ENCODE measurements at regions not wholly inside any gene's neighbourhood (a gene's known extent, or its start where the extent isn't known, plus 50 kb on each side); places are given as distances from the start of the nearest gene placed in this dataset.

GRCh38 chr11:112394304-112394703 lies 133.6 kb upstream of the PLET1 start:
- Histone ChIP-seq H3K27me3 (no peaks in the 10 kb centered on the region), H3K4me1 (peaks cover 0 to 4% (median 0%) of the 10 kb centered on the region in 3 donors), H3K4me3 (no peak overlapping the region), H3K27ac (no peak overlapping the region), H3K9me3 (no peaks in the 10 kb centered on the region), H3K36me3 (no peaks in the 10 kb centered on the region)
- intact Hi-C loops (cut with DNase I) = no loop called here
- no peak for TF ChIP-seq POLR2A (IDR thresholded peaks at IDR 0.05)
- no peak for TF ChIP-seq CTCF (IDR thresholded peaks at IDR 0.05)
- 25 to 61% methylated on average over 3 of the region's 3 CpGs for WGBS, 2 donors
- DNase-seq = no peak

- no peak overlapping the region for H3K27ac ChIP-seq
- WGBS, 2 donors = 68 to 83% methylated on average over 2 of the region's 2 CpGs
- H3K36me3 ChIP-seq = no peaks in the 10 kb centered on the region
- TF ChIP-seq POLR2A (IDR thresholded peaks at IDR 0.05) (no peak), CTCF (IDR thresholded peaks at IDR 0.05) (no peak)
- peaks cover 0 to 10% (median 9%) of the 10 kb centered on the region in 3 donors for H3K4me1 ChIP-seq
- intact Hi-C loops (cut with DNase I) = no loop called here
- DNase-seq = no peak
- no peaks in the 10 kb centered on the region for H3K9me3 ChIP-seq
- H3K4me3 ChIP-seq = no peak overlapping the region
- H3K27me3 ChIP-seq = peaks cover 0 to 7% (median 0%) of the 10 kb centered on the region in 4 donors
Measured at GRCh38 chr11:112396076-112396475, 135.4 kb upstream of the PLET1 start.

- DNase-seq = no peak
- intact Hi-C loops (cut with DNase I) = no loop called here
- Histone ChIP-seq H3K36me3 (no peaks in the 10 kb centered on the region), H3K27ac (no peak overlapping the region), H3K9me3 (no peaks in the 10 kb centered on the region), H3K4me1 (peaks cover 0 to 10% (median 10%) of the 10 kb centered on the region in 3 donors), H3K4me3 (no peak overlapping the region), H3K27me3 (peaks cover 0 to 7% (median 0%) of the 10 kb centered on the region in 4 donors)
- TF ChIP-seq POLR2A (IDR thresholded peaks at IDR 0.05) = no peak
- no peak for TF ChIP-seq CTCF (IDR thresholded peaks at IDR 0.05)
- WGBS, 2 donors = 87 to 91% methylated on average over 9 of the region's 9 CpGs
Measured at GRCh38 chr11:112398798-112399478, 138.3 kb upstream of the PLET1 start.

GRCh38 chr11:112400476-112401014 lies 139.9 kb upstream of the PLET1 start:
- intact Hi-C loops (cut with DNase I) = no loop called here
- no peak overlapping the region for H3K27ac ChIP-seq

More at GRCh38 chr11:112400476-112401014, 139.9 kb upstream of the PLET1 start:
- H3K36me3 ChIP-seq = no peaks in the 10 kb centered on the region
- TF ChIP-seq POLR2A (IDR thresholded peaks at IDR 0.05) = no peak
- TF ChIP-seq CTCF (IDR thresholded peaks at IDR 0.05) = no peak
- 36 to 54% methylated on average over 5 to 6 of the region's 7 CpGs for WGBS, 2 donors
- H3K9me3 ChIP-seq = no peaks in the 10 kb centered on the region
- DNase-seq = no peak
- peaks cover 0 to 7% (median 0%) of the 10 kb centered on the region in 4 donors for H3K27me3 ChIP-seq
- no peak overlapping the region for H3K4me3 ChIP-seq
- peaks cover 0 to 10% (median 7%) of the 10 kb centered on the region in 3 donors for H3K4me1 ChIP-seq
